WTC11 (cell line): ENCODE measurements at regions not wholly inside any gene's neighbourhood (a gene's known extent, or its start where the extent isn't known, plus 50 kb on each side); places are given as distances from the start of the nearest gene placed in this dataset.
A peak's percentile ranks its signal among the peaks of the same experiment; 100 is the strongest.

Experiments
- ATAC-seq: fragments of 200-7000 bp; cut with Tn5 transposase; 2 replicates; pipeline ENCODE4 v1.10.0; 2021; ENCODE audit warnings: mild to moderate bottlenecking, moderate library complexity
- CTCF ChIA-PET: fragments of 300-600 bp; sonication (Branson Sonifier 250); formaldehyde crosslinking; loops from one replicate; lab custom pipeline; 2021; ENCODE audit warnings: antibody characterized with exemption; lab: Charles Lee
- POLR2A ChIA-PET: fragments of 350-600 bp; sonication (Branson Sonifier 250); formaldehyde crosslinking; loops from one replicate; lab custom pipeline; 2021; ENCODE audit warnings: antibody characterized with exemption; lab: Charles Lee
- DNase-seq: peaks from one replicate; pipeline ENCODE4 v3.0.0; 2021; ENCODE audit warnings: low spot score
- H3K27ac Mint-ChIP-seq: 2 replicates; pipeline ENCODE4 v1.8.0; 2021; ENCODE audit warnings: mixed read lengths
- H3K27me3 Mint-ChIP-seq: 2 replicates; pipeline ENCODE4 v1.8.0; 2021; ENCODE audit warnings: low read depth, mild to moderate bottlenecking, moderate library complexity, mixed read lengths
- H3K36me3 Mint-ChIP-seq: 2 replicates; pipeline ENCODE4 v1.8.0; 2021; ENCODE audit warnings: mixed read lengths
- H3K4me1 Mint-ChIP-seq: 2 replicates; pipeline ENCODE4 v1.8.0; 2022; ENCODE audit warnings: mixed read lengths
- H3K4me3 Mint-ChIP-seq: 2 replicates; pipeline ENCODE4 v1.8.0; 2021; ENCODE audit warnings: mild to moderate bottlenecking, moderate library complexity, mixed read lengths
- H3K9me3 Mint-ChIP-seq: 2 replicates; pipeline ENCODE4 v1.8.0; 2021; ENCODE audit warnings: mixed read lengths
- CBFB ChIP-seq: sonication (generic); formaldehyde crosslinking; IDR thresholded peaks from 2 replicates; pipeline ENCODE4 v1.8.1; 2022; ENCODE audit warnings: mild to moderate bottlenecking, low read depth, missing genetic modification reagents
- CREB1 ChIP-seq: sonication (generic); formaldehyde crosslinking; IDR thresholded peaks from 2 replicates; pipeline ENCODE4 v1.8.0; 2023; ENCODE audit warnings: mild to moderate bottlenecking, missing genetic modification reagents
- CREM ChIP-seq: sonication (generic); formaldehyde crosslinking; IDR thresholded peaks from 2 replicates; pipeline ENCODE4 v1.8.1; 2022; ENCODE audit warnings: mild to moderate bottlenecking, missing genetic modification reagents, moderate library complexity
- FOXJ3 ChIP-seq: sonication (generic); formaldehyde crosslinking; IDR thresholded peaks from 2 replicates; pipeline ENCODE4 v1.9.0; 2021; ENCODE audit warnings: missing genetic modification reagents, mild to moderate bottlenecking, borderline replicate concordance
- HMGA2 ChIP-seq: fragments of 250-450 bp; sonication (Bioruptor Pico); IDR thresholded peaks from 2 replicates; pipeline ENCODE4 v1.4.0; 2021; ENCODE audit warnings: mild to moderate bottlenecking, moderate library complexity
- IRF1 ChIP-seq: sonication (generic); formaldehyde crosslinking; IDR thresholded peaks from 2 replicates; pipeline ENCODE4 v1.8.0; 2023; ENCODE audit warnings: missing genetic modification reagents
- JAZF1 ChIP-seq: fragments of 250-450 bp; sonication (Bioruptor Pico); IDR thresholded peaks from 2 replicates; pipeline ENCODE4 v1.9.0; 2021; ENCODE audit warnings: moderate library complexity, mild to moderate bottlenecking, inconsistent platforms
- NFYB ChIP-seq: sonication (generic); formaldehyde crosslinking; conservative IDR thresholded peaks from 2 replicates; pipeline ENCODE4 v1.8.0; 2022; ENCODE audit warnings: low read depth, missing genetic modification reagents
- SMAD3 ChIP-seq: sonication (generic); formaldehyde crosslinking; IDR thresholded peaks from 2 replicates; pipeline ENCODE4 v1.8.0; 2022; ENCODE audit warnings: missing genetic modification reagents, mild to moderate bottlenecking, borderline replicate concordance
- TEAD1 ChIP-seq: sonication (generic); formaldehyde crosslinking; IDR thresholded peaks from 2 replicates; pipeline ENCODE4 v1.8.0; 2022; ENCODE audit warnings: mild to moderate bottlenecking, missing genetic modification reagents
- TP53 ChIP-seq: sonication (generic); formaldehyde crosslinking; IDR thresholded peaks from 2 replicates; pipeline ENCODE4 v1.8.1; 2023; ENCODE audit warnings: mild to moderate bottlenecking, missing genetic modification reagents
- ZBTB43 ChIP-seq: sonication (generic); formaldehyde crosslinking; IDR thresholded peaks from 2 replicates; pipeline ENCODE4 v1.8.1; 2023; ENCODE audit warnings: mild to moderate bottlenecking, missing genetic modification reagents
- ZMAT4 ChIP-seq: fragments of 250-450 bp; sonication (Bioruptor Pico); IDR thresholded peaks from 2 replicates; pipeline ENCODE4 v1.9.0; 2021; ENCODE audit warnings: mild to moderate bottlenecking
- ZNF532 ChIP-seq: fragments of 250-450 bp; sonication (Bioruptor Pico); IDR thresholded peaks from 2 replicates; pipeline ENCODE4 v1.9.0; 2021; ENCODE audit warnings: mild to moderate bottlenecking, borderline replicate concordance

GRCh38 chr13:104900191-104900817 lies 1635.2 kb downstream of the EFNB2 start:
- POLR2A ChIA-PET: no interaction called here
- CTCF ChIA-PET: no interaction called here
- ATAC-seq: no peak
- H3K36me3 Mint-ChIP-seq: no peaks in the 10 kb centered on the region
- no peak for DNase-seq
- no peak overlapping the region for H3K4me3 Mint-ChIP-seq
- H3K4me1 Mint-ChIP-seq: no peaks in the 10 kb centered on the region
- no peak overlapping the region for H3K27ac Mint-ChIP-seq
- TF ChIP-seq HMGA2 (CRISPR knock-in tag): 0 out of 2 replicates have a peak, but pooled peaks have one; percentile 33
- TF ChIP-seq ZMAT4 (CRISPR knock-in tag): no peak
- TF ChIP-seq, all 79 proteins: peak for 1
- no peaks in the 10 kb centered on the region for H3K9me3 Mint-ChIP-seq
- no peaks in the 10 kb centered on the region for H3K27me3 Mint-ChIP-seq

- Mint-ChIP-seq H3K4me3 (no peak overlapping the region), H3K36me3 (no peaks in the 10 kb centered on the region), H3K27me3 (no peaks in the 10 kb centered on the region), H3K27ac (no peak overlapping the region), H3K9me3 (no peaks in the 10 kb centered on the region), H3K4me1 (no peaks in the 10 kb centered on the region)
- no peak for DNase-seq
- TF ChIP-seq ZBTB43 (no peak), ZNF532 (CRISPR knock-in tag) (no peak), TP53 (CRISPR knock-in tag) (no peak)
- ChIA-PET POLR2A (no interaction called here), CTCF (no interaction called here)
- no peak for ATAC-seq
These were observed 1637.0 kb downstream of the EFNB2 start for GRCh38 chr13:104898484-104898883.

- H3K27me3 Mint-ChIP-seq: no peaks in the 10 kb centered on the region
- no peaks in the 10 kb centered on the region for H3K4me1 Mint-ChIP-seq
- H3K4me3 Mint-ChIP-seq: no peak overlapping the region
- DNase-seq: no peak
- POLR2A ChIA-PET: no interaction called here
- CTCF ChIA-PET: no interaction called here
- H3K36me3 Mint-ChIP-seq: no peaks in the 10 kb centered on the region
- ATAC-seq: no peak
- no peak for TF ChIP-seq CBFB (CRISPR knock-in tag)
- TF ChIP-seq, all 79 proteins: peak for 0
- no peak overlapping the region for H3K27ac Mint-ChIP-seq
- peaks cover 4% of the 10 kb centered on the region; the same call in 1 of the 2 replicates for H3K9me3 Mint-ChIP-seq
These were observed 1639.9 kb downstream of the EFNB2 start for GRCh38 chr13:104895521-104895920.

- ATAC-seq (peak; percentile 20; the same call in 1 of the 2 replicates), DNase-seq (no peak)
- ChIA-PET POLR2A (no interaction called here), CTCF (no interaction called here)
- H3K27me3 Mint-ChIP-seq: no peaks in the 10 kb centered on the region
- no peaks in the 10 kb centered on the region for H3K36me3 Mint-ChIP-seq
- H3K4me3 Mint-ChIP-seq: no peak overlapping the region
- no peaks in the 10 kb centered on the region for H3K9me3 Mint-ChIP-seq
- peaks cover 10% of the 10 kb centered on the region for H3K4me1 Mint-ChIP-seq
- H3K27ac Mint-ChIP-seq: no peak overlapping the region
- TF ChIP-seq ZNF532 (CRISPR knock-in tag) (no peak), CREB1 (CRISPR knock-in tag) (no peak), CREM (CRISPR knock-in tag) (no peak), FOXJ3 (no peak), IRF1 (CRISPR knock-in tag) (no peak), JAZF1 (CRISPR knock-in tag) (no peak), NFYB (CRISPR knock-in tag) (no peak), SMAD3 (CRISPR knock-in tag) (no peak), TEAD1 (CRISPR knock-in tag) (no peak)
These were observed 1660.3 kb downstream of the EFNB2 start for GRCh38 chr13:104875038-104875754.
